Large intestine (tissue), 3 donors: ENCODE measurements at regions not wholly inside any gene's neighbourhood (a gene's known extent, or its start where the extent isn't known, plus 50 kb on each side); places are given as distances from the start of the nearest gene placed in this dataset.

Experiments
- DNase-seq, 2 donors: peaks; one replicate each; pipeline versions ENCODE4 v3.0.0 to v3.0.0-alpha.2; 2013
- H3K27ac ChIP-seq: one replicate; pipeline ENCODE4 v1.5.1; 2013; ENCODE audit warnings: low read length
- H3K27me3 ChIP-seq: 2 replicates; pipeline ENCODE4 v1.6.1; 2013; ENCODE audit warnings: low read length; ENCODE audit not compliant: control insufficient read depth, insufficient read depth
- H3K36me3 ChIP-seq: 2 replicates; pipeline ENCODE4 v1.6.1; 2013; ENCODE audit warnings: low read length; ENCODE audit not compliant: control insufficient read depth, insufficient read depth
- H3K4me1 ChIP-seq: one replicate; pipeline ENCODE4 v1.6.1; 2013; ENCODE audit warnings: low read length; ENCODE audit not compliant: control insufficient read depth, insufficient read depth
- H3K4me3 ChIP-seq: one replicate; pipeline ENCODE4 v1.5.1; 2013; ENCODE audit warnings: low read length
- H3K9me3 ChIP-seq: one replicate; pipeline ENCODE4 v1.6.1; 2013; ENCODE audit warnings: mild to moderate bottlenecking, low read depth, low read length, moderate library complexity; ENCODE audit not compliant: control insufficient read depth
- WGBS: methylation state at CpG from one replicate; pipeline ENCODE4 v1.1.5; 2013; ENCODE audit warnings: low lambda C conversion rate; ENCODE audit not compliant: insufficient coverage; 5-methylcytosine and 5-hydroxymethylcytosine counted together

DNA sequence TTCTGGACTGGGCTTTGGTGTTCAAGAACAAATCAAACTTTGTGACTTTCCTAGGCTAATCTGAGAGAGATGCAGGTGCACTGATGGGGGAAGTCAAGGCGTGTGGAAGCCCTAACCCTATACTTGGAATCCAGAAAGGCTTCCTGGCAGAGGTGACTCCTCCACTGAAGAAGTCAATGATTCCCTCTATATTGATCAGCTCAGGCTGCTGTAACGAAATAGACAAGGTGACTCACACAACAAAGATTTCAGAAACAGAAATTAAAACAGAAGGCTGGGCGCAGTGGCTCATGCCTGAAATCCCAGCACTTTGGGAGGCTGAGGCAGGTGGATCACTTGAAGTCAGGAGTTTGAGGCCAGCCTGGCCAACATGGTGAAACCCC is 69.6 kb upstream of the GGTA1 start:
- Histone ChIP-seq H3K36me3 (no peaks in the 10 kb centered on the region), H3K4me3 (no peak overlapping the region), H3K27me3 (no peaks in the 10 kb centered on the region), H3K4me1 (peaks cover 8% of the 10 kb centered on the region), H3K9me3 (no peaks in the 10 kb centered on the region), H3K27ac (no peak overlapping the region)
- no peak for DNase-seq
- 100% methylated on average over 1 of the region's 3 CpGs for WGBS

DNA sequence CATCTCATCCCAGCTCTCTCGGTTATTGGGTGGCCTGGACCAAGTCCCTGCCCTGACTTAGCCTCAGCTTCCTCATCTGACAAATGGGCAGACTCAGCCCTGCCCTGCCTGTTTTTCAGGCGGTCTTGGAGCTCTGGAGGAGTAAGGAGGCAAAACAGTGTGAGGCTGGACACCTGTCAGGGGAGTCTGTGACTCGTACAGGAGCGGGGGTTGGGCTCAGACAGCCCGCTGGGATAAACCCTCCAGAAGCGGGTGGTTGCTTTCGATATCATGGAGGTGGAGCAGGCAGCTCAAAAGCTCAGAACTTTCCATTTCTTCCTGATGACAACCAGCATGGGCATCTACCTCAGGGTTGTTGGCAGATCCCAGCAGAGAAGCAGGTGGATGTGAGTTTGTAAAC is 72.9 kb upstream of the GGTA1 start:
- Histone ChIP-seq H3K27me3 (no peaks in the 10 kb centered on the region), H3K9me3 (no peaks in the 10 kb centered on the region), H3K27ac (no peak overlapping the region), H3K4me1 (peaks cover 6% of the 10 kb centered on the region), H3K4me3 (no peak overlapping the region), H3K36me3 (no peaks in the 10 kb centered on the region)
- WGBS, result no CpG with 5 or more reads among the region's 7 CpGs
- no peak for DNase-seq

DNA sequence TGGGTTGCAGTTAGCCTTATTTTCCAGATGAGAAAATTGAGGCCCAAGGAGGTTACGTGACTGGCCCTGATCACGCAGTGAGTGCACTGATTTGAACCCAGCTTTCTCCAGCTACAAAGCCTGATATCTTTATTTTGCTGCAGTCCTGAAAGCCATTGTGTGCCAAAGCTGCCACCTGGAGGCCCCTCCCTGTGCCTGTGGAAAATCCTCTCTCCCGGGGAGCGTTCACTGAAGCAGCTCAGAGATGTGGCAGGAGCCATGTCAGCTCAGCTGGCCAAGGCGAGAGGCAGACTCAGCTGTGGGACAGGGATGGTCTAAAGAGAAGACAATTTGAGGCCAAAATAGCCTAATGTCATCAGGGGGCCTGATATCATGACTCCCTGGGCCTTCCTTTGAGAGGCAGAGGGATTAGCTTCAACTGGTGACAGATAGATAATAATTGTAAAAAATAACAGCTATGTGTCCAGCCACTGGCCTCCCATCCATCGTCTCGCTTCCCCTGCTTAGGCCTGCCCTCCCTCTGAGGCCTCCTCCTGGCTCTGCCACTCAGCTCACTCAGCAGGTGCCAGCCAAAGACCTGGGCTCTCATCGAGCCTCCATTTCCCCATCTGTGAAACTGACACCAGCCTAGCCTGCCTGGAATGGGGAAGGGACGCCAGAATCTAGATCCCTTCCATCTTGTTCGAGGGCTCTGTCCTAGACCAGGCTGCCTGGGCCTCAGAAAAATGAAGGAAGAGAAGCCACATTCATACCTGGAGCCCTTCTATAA is 74.3 kb upstream of the GGTA1 start:
- Histone ChIP-seq H3K36me3 (no peaks in the 10 kb centered on the region), H3K4me1 (no peaks in the 10 kb centered on the region), H3K4me3 (no peak overlapping the region), H3K27me3 (no peaks in the 10 kb centered on the region), H3K9me3 (no peaks in the 10 kb centered on the region), H3K27ac (no peak overlapping the region)
- no CpG with 5 or more reads among the region's 10 CpGs for WGBS
- DNase-seq, result no peak

DNA sequence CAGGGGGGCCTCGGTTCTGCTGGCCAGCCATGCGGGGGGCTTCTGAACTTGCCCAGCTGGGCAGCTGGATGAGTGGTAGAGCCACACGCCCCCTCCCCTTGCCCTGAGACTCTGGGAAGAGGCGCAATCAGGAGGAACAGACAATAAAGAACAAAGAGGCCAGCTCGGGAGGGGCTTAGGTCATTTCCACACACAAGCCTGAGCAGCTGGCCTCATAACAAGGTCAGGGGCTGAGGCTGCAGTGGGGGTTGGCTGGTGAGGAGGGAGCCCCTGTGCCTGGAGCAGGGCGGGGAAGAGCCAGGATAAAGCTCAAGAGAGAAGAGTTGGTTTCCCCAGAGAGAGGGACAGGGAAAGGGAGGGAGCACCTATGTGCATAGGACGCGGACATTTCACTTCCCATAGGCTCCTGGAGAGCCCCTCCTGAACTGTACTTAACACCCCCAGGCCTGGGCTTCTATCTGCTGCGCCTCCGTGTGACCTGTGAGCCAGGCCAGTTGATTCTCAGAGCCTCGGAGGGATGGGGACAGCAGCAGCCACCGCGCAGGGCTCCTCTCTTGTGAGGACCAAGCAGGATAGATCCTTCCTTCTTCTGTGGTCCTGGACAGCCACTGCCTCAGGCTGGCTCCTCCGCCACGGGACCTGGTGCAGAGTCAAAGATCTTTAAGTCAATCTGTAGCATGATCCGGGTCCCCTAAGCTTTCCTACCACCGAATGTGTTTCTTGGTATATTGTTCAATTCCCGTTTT is 75.3 kb upstream of the GGTA1 start:
- H3K36me3 ChIP-seq, result no peaks in the 10 kb centered on the region
- WGBS, result no CpG with 5 or more reads among the region's 18 CpGs
- no peaks in the 10 kb centered on the region for H3K4me1 ChIP-seq

DNA sequence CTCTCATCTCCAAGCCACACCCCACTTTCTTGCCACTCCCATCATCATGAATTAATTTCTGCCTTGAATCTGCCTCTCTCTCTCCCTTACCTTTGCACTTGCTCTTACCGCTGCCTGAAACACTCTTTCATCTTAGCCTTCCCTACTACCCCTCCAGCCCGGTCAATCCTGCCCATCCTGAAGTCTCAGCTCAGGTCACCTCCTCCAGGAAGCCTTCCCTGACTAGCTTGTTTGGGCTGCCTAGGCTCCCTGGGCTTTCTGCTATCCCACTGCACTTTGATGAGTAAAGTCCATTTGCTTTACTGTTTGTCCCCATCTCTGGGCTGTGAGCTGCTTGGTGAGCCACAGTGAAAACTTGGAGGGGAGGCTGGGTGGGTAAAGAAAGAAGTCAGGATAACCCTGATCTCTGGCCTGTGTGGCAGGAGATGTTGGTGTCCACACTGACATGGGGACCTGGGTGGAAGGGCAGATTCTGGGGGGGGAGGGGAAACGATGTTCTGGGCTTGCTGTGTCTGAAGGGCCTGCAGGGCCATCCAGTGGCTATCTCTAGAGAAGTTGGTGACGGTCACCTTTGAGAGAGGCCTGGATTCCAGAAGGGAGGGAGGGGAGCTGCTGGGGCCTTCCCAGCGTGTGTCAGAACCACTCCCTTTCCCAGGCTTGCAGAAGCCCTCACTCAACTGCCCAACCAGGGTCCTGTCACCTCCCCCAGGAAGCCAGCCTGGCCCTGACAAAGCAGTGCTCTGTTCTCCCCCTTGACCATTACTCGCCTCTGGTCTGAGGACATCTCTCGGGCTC is 75.0 kb upstream of the DAB2IP start:
- no CpG with 5 or more reads among the region's 7 CpGs for WGBS

More for the DNA sequence above, 75.3 kb upstream of the GGTA1 start:
- Histone ChIP-seq H3K9me3 (no peaks in the 10 kb centered on the region), H3K4me3 (no peak overlapping the region), H3K27ac (no peak overlapping the region), H3K27me3 (no peaks in the 10 kb centered on the region)
- DNase-seq, result no peak

DNA sequence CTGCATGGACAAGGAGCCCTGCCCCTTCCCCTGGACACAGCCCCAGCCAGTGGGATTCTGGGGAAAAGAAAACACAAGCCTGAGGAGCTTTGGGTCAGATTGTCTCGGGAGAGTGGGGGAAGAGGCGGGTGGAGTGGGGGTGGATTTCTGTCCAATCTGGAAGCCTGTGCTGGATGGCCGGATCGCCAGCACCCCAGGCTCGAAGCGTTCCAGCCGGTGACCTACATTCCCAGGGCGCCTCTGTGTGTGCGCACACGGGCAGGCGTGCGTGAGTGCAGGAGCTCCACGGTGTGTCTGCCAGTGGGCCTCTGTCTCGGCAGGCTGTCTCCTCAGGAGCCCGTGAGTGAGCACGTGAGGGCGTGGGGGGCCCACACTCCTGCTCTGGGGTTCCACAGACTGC is 74.3 kb upstream of the DAB2IP start:
- H3K4me1 ChIP-seq, result no peaks in the 10 kb centered on the region
- no peak for DNase-seq
- WGBS, result no CpG with 5 or more reads among the region's 17 CpGs
- H3K27ac ChIP-seq, result no peak overlapping the region
- H3K4me3 ChIP-seq, result no peak overlapping the region
- peaks cover 7% of the 10 kb centered on the region for H3K27me3 ChIP-seq
- no peaks in the 10 kb centered on the region for H3K36me3 ChIP-seq
- H3K9me3 ChIP-seq, result no peaks in the 10 kb centered on the region

More for the DNA sequence above, 75.0 kb upstream of the DAB2IP start:
- H3K4me1 ChIP-seq, result no peaks in the 10 kb centered on the region
- no peak overlapping the region for H3K27ac ChIP-seq
- H3K4me3 ChIP-seq, result no peak overlapping the region
- H3K27me3 ChIP-seq, result peaks cover under 1% of the 10 kb centered on the region
- no peaks in the 10 kb centered on the region for H3K9me3 ChIP-seq
- no peaks in the 10 kb centered on the region for H3K36me3 ChIP-seq
- DNase-seq, result no peak

DNA sequence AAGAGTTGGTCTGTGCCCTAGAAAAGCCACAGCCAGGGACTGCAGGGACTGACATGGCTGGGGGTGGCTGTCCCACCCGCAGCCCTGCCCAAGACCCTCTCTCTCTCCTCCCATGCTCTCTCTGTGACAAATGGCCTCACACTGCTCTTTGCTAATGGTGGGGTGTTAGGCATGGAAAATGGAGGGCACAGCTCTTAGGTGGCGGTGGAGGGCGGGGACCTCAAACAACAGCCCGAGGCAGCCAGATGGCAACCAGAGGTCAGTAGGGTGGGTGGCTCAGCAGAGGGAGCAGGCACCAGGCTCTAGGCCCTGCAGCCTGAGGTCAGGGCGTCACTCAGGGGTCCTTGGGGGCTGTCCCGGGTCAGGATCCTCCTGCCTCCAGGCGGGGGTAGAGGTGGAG is 73.9 kb upstream of the DAB2IP start:
- Histone ChIP-seq H3K4me3 (no peak overlapping the region), H3K27me3 (peaks cover 7% of the 10 kb centered on the region), H3K9me3 (no peaks in the 10 kb centered on the region), H3K4me1 (no peaks in the 10 kb centered on the region), H3K36me3 (no peaks in the 10 kb centered on the region), H3K27ac (no peak overlapping the region)
- no peak for DNase-seq
- no CpG with 5 or more reads among the region's 7 CpGs for WGBS

DNA sequence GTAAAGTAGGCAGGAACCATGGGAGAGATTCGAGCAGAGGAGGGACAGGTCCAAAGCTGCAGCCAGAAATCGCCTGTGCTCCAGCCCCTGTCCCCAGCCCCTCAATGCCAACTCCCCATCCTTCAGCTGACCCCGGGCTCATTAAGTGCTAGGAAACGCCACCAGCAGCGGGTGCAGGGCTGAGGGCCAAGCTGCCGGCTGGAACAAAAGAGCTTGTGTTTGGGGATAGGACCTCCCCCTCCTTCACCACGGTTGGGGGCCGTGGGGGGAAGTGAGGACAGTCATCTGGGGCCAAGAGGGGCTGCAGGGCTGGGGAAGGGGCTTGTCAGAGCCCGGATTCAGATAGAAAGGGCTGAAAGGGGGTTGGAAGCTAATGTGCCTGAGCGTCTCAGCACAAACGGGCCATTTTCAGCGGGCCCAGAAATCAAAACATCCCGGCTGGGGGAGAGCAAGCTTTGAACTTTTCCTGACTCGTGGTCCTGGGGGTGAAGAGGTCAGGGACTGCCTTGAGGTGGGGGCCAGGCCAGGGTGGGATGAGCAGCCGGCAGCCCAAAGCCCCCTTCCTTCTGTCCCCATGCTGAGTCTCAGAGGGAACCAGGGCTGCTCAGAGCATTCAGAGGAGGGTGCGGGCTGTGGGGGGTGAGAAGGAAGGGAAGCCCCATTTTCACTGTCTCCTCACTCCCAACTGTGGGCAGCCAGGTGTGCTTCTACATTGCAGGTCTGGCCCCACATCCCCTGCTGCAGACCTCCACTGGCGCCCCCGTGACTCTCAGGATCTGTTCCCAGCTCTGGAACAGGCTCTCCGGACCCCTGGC is 69.4 kb upstream of the DAB2IP start:
- H3K4me1 ChIP-seq, result no peaks in the 10 kb centered on the region
- no peak overlapping the region for H3K27ac ChIP-seq
- no peak for DNase-seq
- no peak overlapping the region for H3K4me3 ChIP-seq
- H3K9me3 ChIP-seq, result no peaks in the 10 kb centered on the region
- peaks cover 11% of the 10 kb centered on the region for H3K27me3 ChIP-seq
- no peaks in the 10 kb centered on the region for H3K36me3 ChIP-seq
- no CpG with 5 or more reads among the region's 19 CpGs for WGBS

DNA sequence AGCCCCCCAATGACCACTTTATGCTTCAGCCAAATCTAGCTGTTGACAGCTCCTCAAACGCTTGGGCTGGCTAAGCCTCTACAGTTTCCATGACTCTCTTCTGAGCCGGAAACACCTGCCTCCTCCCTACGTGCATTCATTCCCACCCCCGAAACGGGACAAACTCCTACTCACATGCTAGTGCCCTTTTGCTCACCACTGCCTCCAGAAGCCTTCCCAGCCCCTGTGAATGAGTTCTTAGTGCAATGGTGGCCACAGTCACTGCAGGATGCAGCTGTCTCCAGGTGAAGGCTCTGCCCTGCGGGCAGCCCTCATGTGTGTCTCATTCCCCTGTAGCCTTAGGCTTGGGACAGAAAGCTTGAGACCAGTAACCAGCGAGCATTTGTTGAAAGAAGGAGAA is 68.8 kb upstream of the DAB2IP start:
- Histone ChIP-seq H3K27ac (no peak overlapping the region), H3K4me3 (no peak overlapping the region)
- no CpG with 5 or more reads among the region's 7 CpGs for WGBS

DNA sequence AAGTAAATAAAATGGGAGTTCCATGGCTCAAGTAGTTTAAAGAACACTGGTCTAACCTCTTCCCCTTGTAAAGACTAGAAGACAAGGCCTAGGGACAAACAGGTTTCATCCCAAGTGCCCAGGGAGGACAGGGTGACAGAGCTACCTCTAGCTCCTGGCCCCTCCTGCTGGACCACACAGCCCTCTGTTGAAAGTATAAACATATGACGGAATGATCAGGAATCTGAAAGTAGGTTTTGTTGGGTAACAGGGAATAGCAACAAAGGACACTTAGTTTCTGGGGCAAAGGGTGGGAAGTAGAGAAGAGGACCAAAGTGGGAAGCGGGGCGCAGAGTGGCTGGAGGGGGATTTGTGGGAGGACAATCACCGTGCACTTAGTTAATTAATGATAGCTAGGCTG is 67.0 kb upstream of the DAB2IP start:
- Histone ChIP-seq H3K27ac (no peak overlapping the region), H3K4me3 (no peak overlapping the region)
- DNase-seq, result no peak

More for the DNA sequence above, 68.8 kb upstream of the DAB2IP start:
- Histone ChIP-seq H3K9me3 (no peaks in the 10 kb centered on the region), H3K27me3 (peaks cover 11% of the 10 kb centered on the region), H3K4me1 (no peaks in the 10 kb centered on the region), H3K36me3 (no peaks in the 10 kb centered on the region)
- DNase-seq, result no peak

More for the DNA sequence above, 67.0 kb upstream of the DAB2IP start:
- WGBS, result 0% methylated on average over 1 of the region's 4 CpGs
- H3K9me3 ChIP-seq, result no peaks in the 10 kb centered on the region
- peaks cover 23% of the 10 kb centered on the region for H3K27me3 ChIP-seq
- no peaks in the 10 kb centered on the region for H3K36me3 ChIP-seq
- H3K4me1 ChIP-seq, result no peaks in the 10 kb centered on the region
